HG02642 (cell line): ENCODE measurements at regions not wholly inside any gene's neighbourhood (a gene's known extent, or its start where the extent isn't known, plus 50 kb on each side); places are given as distances from the start of the nearest gene placed in this dataset.

Source experiments
- ATAC-seq: cut with Tn5 transposase; IDR thresholded peaks from one replicate; pipeline ENCODE4 v1.9.1; 2021; ENCODE audit warnings: mild to moderate bottlenecking; ENCODE audit not compliant: unreplicated experiment, poor library complexity

DNA sequence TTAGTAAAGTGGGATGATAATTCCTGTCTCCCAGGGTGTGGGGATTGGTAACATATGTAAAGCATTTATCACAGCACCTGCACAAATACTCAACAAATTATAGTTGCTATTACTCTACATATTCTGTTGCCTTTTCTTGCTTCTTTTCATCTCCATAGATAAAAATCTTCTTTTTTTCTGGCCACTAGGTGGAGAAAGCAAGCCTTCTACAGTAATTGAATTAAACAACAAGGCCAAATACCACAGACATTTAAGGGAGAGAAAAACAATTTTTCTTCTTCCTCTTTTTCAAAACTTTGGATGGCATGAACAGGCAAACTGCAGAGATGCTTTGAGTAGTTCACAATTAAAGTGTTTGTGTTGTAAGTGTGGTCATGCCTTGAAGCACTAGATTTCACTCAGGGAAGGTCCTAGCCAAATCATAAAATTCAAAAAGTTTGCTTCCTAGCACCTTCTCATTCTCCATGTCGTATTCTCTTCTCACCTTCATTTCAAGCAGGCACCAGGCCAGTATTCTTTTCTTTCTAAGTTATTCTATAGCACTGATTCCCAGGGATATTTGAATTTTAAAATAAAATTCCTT, 493.4 kb upstream of the TGFBR2 start:
- ATAC-seq = no peak

DNA sequence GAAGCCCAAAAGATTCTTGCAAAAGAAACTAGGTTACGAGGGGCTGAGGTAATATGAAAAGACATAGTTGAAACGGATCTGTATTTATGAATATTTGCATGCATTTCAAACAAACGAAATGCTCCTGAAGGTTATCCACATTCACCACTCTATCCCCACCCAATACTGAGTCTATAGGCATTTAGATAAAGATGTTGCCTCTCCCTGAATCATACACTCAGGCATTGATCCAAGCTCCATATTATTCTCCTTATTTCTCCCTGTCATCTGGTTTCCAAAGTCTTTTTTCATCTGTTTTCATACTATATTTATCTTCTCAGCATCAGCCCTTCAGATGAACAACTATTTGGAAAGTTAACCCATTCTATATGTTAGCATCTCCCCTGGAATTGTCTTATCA, 492.5 kb upstream of the TGFBR2 start:
- no peak for ATAC-seq

DNA sequence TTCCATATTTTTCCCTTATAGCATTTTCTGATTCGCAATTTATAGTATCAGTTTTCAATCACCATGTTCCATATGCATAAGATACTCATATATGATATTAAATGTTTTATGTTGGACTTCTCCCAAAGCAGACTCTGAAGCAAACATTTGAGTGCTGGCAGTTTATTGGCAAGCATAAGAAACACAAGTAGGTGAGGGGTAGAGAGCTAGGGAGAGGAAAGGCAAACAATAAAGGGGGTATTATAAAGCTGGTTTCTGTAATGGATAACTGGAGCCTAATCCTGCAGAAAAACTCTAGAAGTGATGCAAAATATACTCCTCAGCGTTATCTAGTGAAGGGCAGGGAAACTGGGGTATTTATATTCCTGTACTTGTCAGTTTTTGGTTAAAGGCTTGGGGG, 491.5 kb upstream of the TGFBR2 start:
- no peak for ATAC-seq

DNA sequence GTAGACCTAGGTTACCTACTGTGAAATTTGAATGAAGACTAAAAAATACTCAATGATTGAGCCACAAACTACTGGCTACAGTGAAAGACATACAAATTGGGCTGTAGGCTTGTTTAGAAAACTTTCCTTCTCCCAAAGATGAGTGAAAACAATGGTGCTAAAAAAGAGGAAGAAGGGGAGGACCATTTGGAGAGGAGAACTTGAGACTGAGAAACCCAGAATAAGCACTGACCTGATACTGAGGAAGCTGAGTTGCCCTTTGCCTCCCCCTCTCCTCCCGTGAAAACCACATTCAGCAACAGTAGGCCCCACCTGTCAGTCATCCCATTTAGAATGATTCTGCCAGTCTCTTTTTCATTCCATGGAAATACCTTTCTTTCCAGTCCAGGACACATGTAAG, 484.0 kb upstream of the TGFBR2 start:
- no peak for ATAC-seq

DNA sequence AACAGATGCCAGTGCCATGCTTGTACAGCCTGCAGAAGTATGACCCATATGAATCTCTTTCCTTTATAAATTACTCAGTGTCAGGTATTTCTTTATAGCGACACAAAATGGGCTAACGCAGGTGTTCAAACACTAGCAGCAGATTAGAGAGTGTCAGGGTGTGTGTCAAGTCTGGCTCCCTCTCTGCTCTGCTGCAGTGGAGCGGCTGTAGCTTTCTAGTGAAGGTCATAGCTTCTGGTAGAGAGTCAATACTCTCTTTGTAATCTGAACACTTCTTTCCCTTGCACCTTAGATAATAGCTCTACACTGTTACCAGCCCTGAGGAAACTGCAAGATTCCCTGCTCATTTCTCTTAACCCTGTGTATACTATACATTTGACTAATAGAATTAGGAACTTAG, 483.2 kb upstream of the TGFBR2 start:
- no peak for ATAC-seq

DNA sequence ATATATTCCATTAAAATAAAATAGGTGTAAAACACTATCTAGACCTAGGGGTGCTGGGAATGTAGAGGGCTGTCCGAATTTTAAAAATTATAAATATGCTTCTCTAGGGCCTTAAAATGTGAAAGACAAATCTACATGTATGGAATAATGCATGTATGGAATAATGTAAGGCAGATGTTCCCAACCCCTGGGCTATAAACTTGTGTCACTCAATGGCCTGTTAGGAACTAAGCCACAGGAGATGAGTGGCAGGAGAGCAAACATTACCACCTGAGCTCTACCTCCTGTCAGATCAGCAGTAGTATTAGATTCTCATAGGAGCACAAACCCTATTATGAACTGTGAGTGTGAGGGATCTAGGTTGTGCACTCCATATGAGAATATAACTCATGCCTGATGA, 482.6 kb upstream of the TGFBR2 start:
- ATAC-seq = no peak

DNA sequence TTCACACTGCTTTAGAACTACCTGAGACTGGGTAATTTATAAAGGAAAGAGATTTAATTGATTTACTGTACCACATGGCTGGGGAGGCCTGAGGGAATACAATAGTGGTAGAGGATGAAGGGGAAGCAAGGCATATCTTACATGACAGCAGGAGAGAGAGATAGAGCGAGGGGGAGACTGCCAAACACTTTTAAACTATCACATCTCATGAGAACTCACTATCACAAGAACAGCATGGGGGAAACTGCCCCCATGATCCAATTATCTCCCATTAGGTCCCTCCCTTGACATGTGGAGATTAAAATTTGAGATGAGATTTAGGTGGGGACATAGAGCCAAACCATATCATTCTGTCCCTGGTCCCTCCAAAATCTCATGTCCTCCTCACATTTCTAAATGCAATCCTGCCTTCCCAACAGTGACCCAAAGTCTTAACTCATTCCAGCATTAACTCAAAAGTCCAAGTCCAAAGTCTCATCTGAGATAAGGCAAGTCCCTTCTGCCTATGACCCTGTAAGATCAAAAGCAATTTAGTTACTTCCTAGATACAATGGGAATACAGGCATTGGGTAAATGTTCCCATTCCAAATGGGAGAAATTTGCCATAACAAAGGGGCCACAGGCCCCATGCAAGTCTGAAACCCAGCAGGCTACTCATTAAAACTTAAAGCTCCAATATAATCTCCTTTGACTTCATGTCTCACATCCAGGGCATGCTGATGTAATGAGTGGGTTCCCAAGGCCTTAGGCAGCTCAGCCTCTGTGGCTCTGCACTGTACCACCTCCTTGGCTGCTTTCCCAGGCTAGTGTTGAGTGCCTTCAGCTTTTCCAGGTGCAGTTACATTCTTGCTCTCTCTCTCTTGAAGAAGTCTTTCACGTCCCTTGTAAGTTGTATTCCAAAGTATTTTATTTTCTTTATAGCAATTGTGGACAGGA, 481.7 kb upstream of the TGFBR2 start:
- ATAC-seq = no peak

DNA sequence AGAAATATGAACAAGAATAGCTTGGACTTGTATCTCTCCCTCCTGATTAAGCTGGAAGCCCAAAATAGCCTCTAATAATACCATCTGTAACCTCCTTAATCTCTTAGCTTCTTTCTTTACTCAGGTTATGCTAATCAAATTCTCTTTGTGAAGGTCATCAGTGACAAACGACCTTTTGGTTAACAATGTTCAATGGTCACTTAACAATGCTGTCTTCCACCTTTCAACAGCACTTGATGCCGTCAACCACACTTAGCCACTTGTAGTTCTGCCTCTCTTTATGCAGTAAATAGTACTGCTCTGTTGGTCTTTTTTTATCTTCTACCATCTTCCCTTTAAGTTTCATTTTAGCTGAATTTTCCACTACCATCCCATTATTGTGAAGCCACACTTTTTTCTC, 476.6 kb upstream of the TGFBR2 start:
- no peak for ATAC-seq

DNA sequence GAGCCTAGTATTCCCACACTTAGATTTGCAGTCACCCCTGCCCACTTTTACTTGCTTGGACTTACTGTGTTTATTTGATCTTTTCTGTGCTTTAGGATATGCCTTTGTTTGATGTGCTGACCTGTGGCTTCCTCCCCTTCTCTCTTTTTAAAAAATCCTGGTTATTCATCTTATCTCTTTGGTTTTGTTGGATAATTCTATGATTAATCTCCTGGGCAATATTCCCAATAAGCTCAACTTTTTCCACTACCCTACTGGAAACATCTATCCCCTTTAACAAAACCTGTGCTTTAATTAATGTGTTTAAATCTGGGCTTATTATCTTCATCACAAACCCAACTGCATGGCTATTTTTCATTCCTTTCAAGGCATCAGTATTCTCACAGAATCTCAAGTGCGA, 476.0 kb upstream of the TGFBR2 start:
- no peak for ATAC-seq

DNA sequence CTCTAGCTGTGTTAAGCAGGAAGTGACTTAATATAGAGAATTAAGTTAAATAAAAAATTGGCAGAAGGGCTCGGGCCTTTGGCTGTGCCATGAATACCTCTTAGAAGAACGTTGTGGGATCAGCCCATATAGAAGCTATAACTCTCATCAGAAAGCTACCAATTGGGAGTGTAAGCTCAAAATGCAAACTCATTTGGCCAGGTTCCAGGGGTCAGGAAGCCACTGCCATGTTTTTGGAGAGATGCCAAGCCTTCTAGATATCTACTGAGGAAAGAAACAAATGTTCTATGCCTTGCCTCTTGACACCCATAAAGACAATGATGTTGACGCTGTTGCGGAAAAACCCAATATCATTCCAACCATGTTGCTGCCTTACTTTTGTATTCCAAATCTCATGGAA, 475.2 kb upstream of the TGFBR2 start:
- ATAC-seq = no peak

DNA sequence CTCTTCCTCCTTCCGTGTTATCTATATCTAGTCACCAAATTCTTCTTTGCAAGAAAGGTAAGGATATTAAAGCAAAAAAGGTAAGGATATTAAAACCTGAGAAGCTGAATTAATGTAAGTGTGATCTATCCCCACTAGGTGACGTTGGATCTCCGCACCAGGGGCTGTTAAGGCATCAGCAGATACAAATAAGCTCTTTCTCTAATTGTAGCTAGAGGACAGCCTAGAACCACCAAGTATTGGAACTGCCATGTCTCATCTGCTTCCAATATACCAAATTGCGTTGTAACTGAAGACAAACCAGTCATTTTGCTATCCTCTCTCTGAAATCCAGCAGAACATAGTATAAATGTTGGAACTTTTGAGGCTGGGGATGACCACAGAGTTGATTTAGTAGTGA, 471.2 kb upstream of the TGFBR2 start:
- no peak for ATAC-seq

DNA sequence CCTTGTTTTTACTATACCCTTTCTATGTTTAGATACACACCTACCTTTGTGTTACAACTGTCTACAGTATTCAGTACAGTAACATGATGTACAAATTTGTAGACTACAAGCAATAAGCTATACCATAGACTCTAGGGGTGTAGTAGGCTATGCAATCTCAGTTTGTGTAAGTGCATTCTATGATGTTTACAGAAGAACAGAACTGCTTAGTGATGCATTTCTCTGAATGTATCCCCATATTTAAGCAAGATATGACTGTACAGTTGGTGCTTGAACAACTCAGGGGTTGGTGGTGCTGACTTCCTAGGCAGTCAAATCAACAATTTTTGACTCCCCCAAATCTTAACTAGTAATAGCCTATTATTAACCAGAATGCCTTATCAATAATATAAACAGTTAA, 467.1 kb upstream of the TGFBR2 start:
- ATAC-seq = no peak

DNA sequence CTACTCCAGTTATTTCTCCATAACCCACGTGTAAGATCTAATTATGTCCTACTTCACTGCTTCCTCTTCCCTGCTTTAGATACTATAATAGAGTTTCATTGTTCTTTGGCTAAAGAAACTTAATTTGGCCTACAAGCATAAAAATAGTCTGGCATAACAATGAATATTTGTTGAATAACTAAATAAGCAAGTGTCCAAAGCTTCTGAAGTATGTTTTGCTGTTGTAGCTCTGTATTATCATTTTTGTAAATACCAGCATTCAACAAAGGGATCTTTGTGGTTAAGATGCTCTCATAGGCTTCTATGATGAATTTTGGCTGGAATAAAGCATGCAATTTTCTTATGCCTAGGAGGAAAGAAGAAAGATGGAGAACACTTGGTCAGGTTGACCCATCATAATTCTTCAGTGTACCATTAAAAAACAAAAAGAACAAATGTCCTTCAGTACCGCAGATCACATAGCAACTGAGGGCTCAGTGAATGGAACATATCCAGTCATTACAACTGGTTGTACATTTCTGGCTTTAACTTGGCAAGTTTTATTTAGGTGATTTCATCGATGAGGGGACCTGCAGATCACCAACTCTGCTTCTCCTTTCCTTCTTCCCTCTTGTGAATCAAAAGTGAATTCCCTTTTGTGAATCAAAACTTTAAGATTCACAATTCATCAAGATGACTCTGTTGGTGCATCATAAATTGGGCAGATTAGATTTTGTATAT, 465.9 kb upstream of the TGFBR2 start:
- ATAC-seq = no peak

DNA sequence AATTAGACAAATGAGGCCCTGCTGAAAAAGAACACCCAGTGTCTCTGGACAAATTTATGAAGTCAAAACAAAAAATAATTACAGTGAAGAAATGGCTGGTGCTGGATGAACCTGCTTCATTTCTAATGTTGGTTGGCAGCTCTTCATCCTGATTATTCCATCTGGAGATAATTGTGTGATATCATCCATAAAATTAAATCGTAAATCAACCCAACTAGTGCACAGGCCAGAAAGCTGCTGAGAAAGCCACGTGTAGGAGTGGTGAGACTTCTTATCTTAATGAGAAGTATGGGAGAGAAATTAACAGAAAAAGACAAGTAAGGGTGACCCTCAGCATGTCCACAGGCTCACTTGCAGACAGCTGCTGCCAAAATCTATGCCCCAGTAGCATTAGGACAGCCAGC, 465.2 kb upstream of the TGFBR2 start:
- no peak for ATAC-seq

DNA sequence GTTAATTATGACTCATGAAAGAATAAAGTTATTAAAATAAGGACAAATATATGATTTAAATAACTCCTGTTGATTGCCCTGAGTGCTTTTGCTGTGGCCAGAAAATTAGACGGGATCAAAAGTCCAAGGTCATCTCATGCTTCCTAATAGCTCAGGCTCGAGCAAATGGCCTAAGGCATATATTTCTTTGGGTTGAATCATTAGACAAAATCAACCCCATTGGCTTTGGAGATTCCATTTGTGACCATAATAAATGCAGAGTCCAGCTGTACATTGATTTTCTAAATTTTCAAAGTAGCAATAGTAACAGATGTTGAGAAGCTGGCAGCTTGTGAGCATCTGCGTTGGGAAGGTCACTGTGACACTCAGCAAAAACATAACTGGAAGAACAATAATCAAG, 464.5 kb upstream of the TGFBR2 start:
- no peak for ATAC-seq

DNA sequence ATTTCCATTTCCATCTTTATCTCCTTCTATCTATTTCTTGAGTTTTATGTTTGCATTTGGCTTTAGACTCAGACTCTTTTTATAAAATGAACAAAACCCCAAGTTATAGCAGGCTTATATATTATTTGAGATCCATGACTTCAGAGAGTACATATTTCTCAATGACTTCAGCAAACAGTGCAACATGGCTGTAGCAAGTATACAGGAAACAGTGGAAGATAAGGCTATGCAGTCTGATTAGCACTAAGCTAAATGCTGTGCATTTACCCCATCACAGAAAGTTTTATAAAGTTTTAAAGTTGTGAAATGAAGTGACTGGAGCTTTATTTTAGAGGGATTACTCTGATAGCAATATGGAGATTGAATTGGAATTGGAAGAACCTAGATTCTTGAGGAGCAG, 463.5 kb upstream of the TGFBR2 start:
- ATAC-seq = no peak

DNA sequence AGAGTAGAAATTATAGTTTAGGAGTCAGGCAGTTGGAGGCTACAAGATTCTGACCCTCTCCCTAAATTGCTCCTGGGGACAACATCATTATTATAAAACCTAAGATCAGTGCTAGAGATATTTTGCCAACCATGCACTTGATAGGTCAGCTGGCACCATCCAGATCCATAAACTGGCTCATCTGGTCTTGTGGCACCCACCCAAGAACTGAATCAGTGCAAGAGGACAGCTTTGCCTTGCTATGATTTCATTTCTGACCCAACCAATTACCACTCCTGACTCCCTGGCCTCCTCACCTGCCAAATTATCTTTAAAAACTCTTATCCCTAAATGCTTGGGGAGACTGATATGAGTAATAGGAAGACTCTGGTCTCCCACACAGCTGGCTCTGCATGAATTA, 461.1 kb upstream of the TGFBR2 start:
- ATAC-seq = no peak

DNA sequence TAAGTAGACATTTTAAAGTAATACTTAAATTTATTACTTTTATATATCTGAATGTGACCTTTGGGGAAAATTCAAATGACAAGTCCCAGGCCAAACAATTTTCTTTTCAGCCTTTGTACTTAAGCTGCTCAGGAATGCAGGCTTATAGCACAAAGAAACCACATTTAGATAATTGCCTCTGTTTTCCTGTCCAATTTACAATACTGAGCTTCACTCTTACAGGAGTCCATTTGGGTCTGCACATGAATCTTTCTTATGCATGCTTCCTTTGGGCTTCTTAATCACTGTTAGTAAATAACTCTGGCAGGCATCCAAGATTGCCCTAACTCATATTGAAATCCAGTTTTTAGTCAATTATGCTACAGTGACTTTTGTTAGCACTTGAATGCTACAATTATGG, 459.4 kb upstream of the TGFBR2 start:
- no peak for ATAC-seq

DNA sequence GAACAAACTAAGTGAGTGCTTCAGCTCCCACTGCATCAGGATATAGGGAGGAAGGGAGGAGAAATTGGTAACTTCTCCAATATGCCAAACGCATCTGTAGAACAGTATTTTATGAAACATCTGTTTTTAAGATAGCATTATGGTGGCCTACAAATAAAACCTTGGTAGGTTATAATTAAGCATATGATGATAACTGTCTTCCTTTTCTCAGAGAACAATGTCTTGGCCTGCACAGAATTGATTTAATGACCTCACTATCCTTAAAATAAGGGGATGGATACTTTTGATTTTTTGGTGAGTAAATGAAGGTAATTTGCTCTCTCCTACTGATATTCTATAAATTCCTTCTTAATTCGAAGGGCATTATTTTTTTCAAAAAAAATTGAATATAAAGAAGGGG, 451.5 kb upstream of the TGFBR2 start:
- no peak for ATAC-seq

DNA sequence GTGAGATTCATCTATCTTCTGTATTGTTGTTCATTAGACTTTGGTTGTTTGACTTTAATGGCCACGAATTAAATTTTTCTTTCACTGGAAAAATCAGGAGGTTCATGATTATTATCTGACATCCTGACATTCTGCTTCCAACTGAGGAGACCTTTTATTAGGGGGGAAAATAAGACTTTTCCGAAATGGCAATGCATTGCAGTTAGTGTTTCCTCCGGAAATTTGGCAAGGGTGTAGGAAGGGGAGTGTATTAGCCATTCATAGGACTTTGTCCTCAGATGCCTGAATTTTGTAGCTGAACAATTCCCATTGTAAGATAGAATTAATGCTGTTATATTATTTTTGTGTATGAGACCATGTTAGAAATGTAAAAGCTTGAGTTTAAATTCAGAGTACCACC, 450.6 kb upstream of the TGFBR2 start:
- ATAC-seq = no peak
